Panc1 (cell line): ENCODE measurements at regions not wholly inside any gene's neighbourhood (a gene's known extent, or its start where the extent isn't known, plus 50 kb on each side); places are given as distances from the start of the nearest gene placed in this dataset.

Experiments used
- ATAC-seq: fragments of 200-7000 bp; cut with Tn5 transposase; 2 replicates; pipeline ENCODE4 v1.9.1; 2020; ENCODE audit warnings: mild to moderate bottlenecking, moderate library complexity
- BruUV-seq: library from RNA; stranded (reverse); fragments of 400-500 nt; replicated peaks from 2 replicates; lab custom pipeline; 2021; lab: Mats Ljungman, UMichigan
- CTCF ChIA-PET: fragments of 300-600 bp; sonication (Branson Sonifier 250); formaldehyde crosslinking; loops from one replicate; lab custom pipeline; 2022; ENCODE audit warnings: antibody characterized with exemption; lab: Charles Lee
- POLR2A ChIA-PET: fragments of 300-600 bp; sonication (Branson Sonifier 250); formaldehyde crosslinking; loops from one replicate; lab custom pipeline; 2022; ENCODE audit warnings: antibody characterized with exemption; lab: Charles Lee
- DNase-seq: peaks from one replicate; pipeline ENCODE4 v3.0.0-alpha.2; 2010; ENCODE audit warnings: low read depth, low spot score
- H3K27ac ChIP-seq: 2 replicates; pipeline ENCODE4 v1.5.1; 2011; ENCODE audit warnings: mild to moderate bottlenecking, low read length, inconsistent platforms
- H3K27me3 ChIP-seq: fragments of 200-500 bp; sonication (Bioruptor generic); 2 replicates; pipeline ENCODE4 v1.6.0; 2014; ENCODE audit warnings: low read length, inconsistent platforms; ENCODE audit not compliant: control insufficient read depth, insufficient read depth
- H3K36me3 ChIP-seq: fragments of 200-500 bp; sonication (Bioruptor generic); 2 replicates; pipeline ENCODE4 v1.5.1; 2014; ENCODE audit warnings: inconsistent platforms, mild to moderate bottlenecking, low read length, moderate library complexity; ENCODE audit not compliant: control insufficient read depth, insufficient read depth
- H3K4me1 ChIP-seq: 2 replicates; pipeline ENCODE4 v1.5.1; 2011; ENCODE audit warnings: inconsistent platforms, mild to moderate bottlenecking, low read length, moderate library complexity; ENCODE audit not compliant: control insufficient read depth, insufficient read depth
- H3K4me3 ChIP-seq, 2 experiments: 2 replicates each; pipeline ENCODE4 v1.5.1; 2011 to 2012; ENCODE audit warnings: low read depth in 2 of 2, low read length in 2 of 2, mild to moderate bottlenecking in 2 of 2, inconsistent platforms in 1 of 2, moderate library complexity in 1 of 2
- H3K9me3 ChIP-seq: fragments of 200-500 bp; sonication (Bioruptor generic); 2 replicates; pipeline ENCODE4 v1.5.1; 2014; ENCODE audit warnings: low read depth, mild to moderate bottlenecking, inconsistent platforms, low read length, moderate library complexity; ENCODE audit not compliant: control insufficient read depth, insufficient read depth
- CTCF ChIP-seq: fragments of 450-650 bp; IDR thresholded peaks from 2 replicates; pipeline ENCODE4 v1.5.1; 2017; ENCODE audit warnings: mild to moderate bottlenecking
- POLR2AphosphoS5 ChIP-seq: IDR thresholded peaks from 2 replicates; pipeline ENCODE4 v1.6.1; 2012; ENCODE audit warnings: mild to moderate bottlenecking, low read depth, low read length, moderate library complexity
- SIN3A ChIP-seq: IDR thresholded peaks from 2 replicates; pipeline ENCODE4 v1.6.1; 2012; ENCODE audit warnings: low read depth, mild to moderate bottlenecking, low read length, moderate library complexity, borderline replicate concordance; ENCODE audit not compliant: insufficient read depth
- TCF7L2 ChIP-seq: IDR thresholded peaks from 2 replicates; pipeline ENCODE4 v1.6.1; 2011; ENCODE audit warnings: mild to moderate bottlenecking, low read depth, low read length, inconsistent platforms
- in situ Hi-C: cut with HindIII; loops from 2 replicates; pipeline ENCODE4 v1.10.0; 2016; ENCODE audit warnings: low sequenced_read_pairs, low pct_unique_long_range_greater_than_20kb
- intact Hi-C: fragments of 100-400 bp; cut with micrococcal nuclease; formaldehyde crosslinking; loops from one replicate; pipeline ENCODE4 v1.10.0; 2022; ENCODE audit not compliant: unreplicated experiment
- TF ChIP-seq, protein P1 (sequence below), 2 experiments: IDR thresholded peaks; 2 replicates each; pipeline ENCODE4 v1.6.1; 2011 to 2012; ENCODE audit warnings: low read depth in 2 of 2, control low read depth in 1 of 2, low read length in 1 of 2, mild to moderate bottlenecking in 1 of 2, moderate library complexity in 1 of 2; ENCODE audit not compliant: insufficient read depth in 1 of 2

GRCh38 chr6:135740580-135740979 lies 110.9 kb upstream of the PDE7B start:
- ChIA-PET CTCF (no interaction called here), POLR2A (no interaction called here)
- no peak overlapping the region for H3K4me3 ChIP-seq
- H3K27ac ChIP-seq = no peak overlapping the region
- H3K4me1 ChIP-seq = no peaks in the 10 kb centered on the region
- BruUV-seq = no TSS peak
- DNase-seq (no peak), ATAC-seq (no peak)
- in situ Hi-C loops = no loop called here
- H3K9me3 ChIP-seq = no peaks in the 10 kb centered on the region
- TF ChIP-seq TCF7L2 (no peak), SIN3A (no peak), POLR2AphosphoS5 (no peak), CTCF (no peak)
- TF ChIP-seq, protein P1, sequence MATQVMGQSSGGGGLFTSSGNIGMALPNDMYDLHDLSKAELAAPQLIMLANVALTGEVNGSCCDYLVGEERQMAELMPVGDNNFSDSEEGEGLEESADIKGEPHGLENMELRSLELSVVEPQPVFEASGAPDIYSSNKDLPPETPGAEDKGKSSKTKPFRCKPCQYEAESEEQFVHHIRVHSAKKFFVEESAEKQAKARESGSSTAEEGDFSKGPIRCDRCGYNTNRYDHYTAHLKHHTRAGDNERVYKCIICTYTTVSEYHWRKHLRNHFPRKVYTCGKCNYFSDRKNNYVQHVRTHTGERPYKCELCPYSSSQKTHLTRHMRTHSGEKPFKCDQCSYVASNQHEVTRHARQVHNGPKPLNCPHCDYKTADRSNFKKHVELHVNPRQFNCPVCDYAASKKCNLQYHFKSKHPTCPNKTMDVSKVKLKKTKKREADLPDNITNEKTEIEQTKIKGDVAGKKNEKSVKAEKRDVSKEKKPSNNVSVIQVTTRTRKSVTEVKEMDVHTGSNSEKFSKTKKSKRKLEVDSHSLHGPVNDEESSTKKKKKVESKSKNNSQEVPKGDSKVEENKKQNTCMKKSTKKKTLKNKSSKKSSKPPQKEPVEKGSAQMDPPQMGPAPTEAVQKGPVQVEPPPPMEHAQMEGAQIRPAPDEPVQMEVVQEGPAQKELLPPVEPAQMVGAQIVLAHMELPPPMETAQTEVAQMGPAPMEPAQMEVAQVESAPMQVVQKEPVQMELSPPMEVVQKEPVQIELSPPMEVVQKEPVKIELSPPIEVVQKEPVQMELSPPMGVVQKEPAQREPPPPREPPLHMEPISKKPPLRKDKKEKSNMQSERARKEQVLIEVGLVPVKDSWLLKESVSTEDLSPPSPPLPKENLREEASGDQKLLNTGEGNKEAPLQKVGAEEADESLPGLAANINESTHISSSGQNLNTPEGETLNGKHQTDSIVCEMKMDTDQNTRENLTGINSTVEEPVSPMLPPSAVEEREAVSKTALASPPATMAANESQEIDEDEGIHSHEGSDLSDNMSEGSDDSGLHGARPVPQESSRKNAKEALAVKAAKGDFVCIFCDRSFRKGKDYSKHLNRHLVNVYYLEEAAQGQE (IDR thresholded peaks at IDR 0.05; ENCODE audit: insufficient read depth in 1 of 2, low read depth in 2 of 2, low read length in 1 of 2) = no peak
- no peaks in the 10 kb centered on the region for H3K27me3 ChIP-seq
- H3K36me3 ChIP-seq = no peaks in the 10 kb centered on the region
- intact Hi-C loops = no loop called here

- Histone ChIP-seq H3K9me3 (no peaks in the 10 kb centered on the region), H3K36me3 (no peaks in the 10 kb centered on the region), H3K4me3 (no peak overlapping the region), H3K27ac (no peak overlapping the region), H3K27me3 (no peaks in the 10 kb centered on the region), H3K4me1 (no peaks in the 10 kb centered on the region)
- ATAC-seq (no peak), DNase-seq (no peak)
- BruUV-seq = no TSS peak
- TF ChIP-seq CTCF (peak; percentile 19), TCF7L2 (no peak)
- intact Hi-C loops = no loop called here
- ChIA-PET CTCF (no interaction called here), POLR2A (no interaction called here)
- in situ Hi-C loops = no loop called here
These were observed 108.0 kb upstream of the PDE7B start for GRCh38 chr6:135743476-135743875.

- Histone ChIP-seq H3K27ac (no peak overlapping the region), H3K4me1 (no peaks in the 10 kb centered on the region), H3K27me3 (no peaks in the 10 kb centered on the region), H3K9me3 (no peaks in the 10 kb centered on the region), H3K36me3 (no peaks in the 10 kb centered on the region), H3K4me3 (no peak overlapping the region)
- intact Hi-C loops (no loop called here), in situ Hi-C loops (no loop called here)
- TF ChIP-seq TCF7L2 = no peak
- TF ChIP-seq SIN3A = no peak
- TF ChIP-seq, protein P1 (IDR thresholded peaks at IDR 0.05; ENCODE audit: insufficient read depth in 1 of 2, low read depth in 2 of 2, low read length in 1 of 2) = no peak
- no peak for TF ChIP-seq CTCF
- TF ChIP-seq POLR2AphosphoS5 = no peak
- no peak for DNase-seq
- ChIA-PET POLR2A (no interaction called here), CTCF (no interaction called here)
- no peak for ATAC-seq
- no TSS peak for BruUV-seq
These were observed 103.3 kb upstream of the PDE7B start for GRCh38 chr6:135748189-135748588.
